ENCODE measurements at regions not wholly inside any gene's neighbourhood (a gene's known extent, or its start where the extent isn't known, plus 50 kb on each side); places are given as distances from the start of the nearest gene placed in this dataset.

DNA sequence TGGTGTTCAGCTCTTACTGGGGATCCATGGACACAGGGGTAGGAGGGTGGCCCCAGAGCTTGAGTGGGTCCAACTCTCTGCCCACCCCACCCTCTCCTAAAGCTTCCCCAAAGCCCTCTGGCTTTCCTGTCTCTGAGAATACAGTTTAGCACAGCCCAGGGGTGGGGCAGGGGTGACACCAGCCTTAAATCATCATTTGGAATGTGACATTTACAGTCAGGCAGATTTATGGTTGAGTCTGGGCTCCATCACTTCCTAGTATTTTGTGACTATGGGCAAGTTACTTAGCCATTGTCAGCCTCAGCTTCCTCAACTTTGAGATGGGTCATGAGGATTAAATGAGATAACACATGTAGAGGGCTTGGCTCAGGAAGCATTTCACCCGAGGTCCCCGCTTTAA, 193.1 kb upstream of the IRX6 start:
- no peak for TF ChIP-seq EP300 (IDR thresholded peaks at IDR 0.05)
- TF ChIP-seq, protein P1, sequence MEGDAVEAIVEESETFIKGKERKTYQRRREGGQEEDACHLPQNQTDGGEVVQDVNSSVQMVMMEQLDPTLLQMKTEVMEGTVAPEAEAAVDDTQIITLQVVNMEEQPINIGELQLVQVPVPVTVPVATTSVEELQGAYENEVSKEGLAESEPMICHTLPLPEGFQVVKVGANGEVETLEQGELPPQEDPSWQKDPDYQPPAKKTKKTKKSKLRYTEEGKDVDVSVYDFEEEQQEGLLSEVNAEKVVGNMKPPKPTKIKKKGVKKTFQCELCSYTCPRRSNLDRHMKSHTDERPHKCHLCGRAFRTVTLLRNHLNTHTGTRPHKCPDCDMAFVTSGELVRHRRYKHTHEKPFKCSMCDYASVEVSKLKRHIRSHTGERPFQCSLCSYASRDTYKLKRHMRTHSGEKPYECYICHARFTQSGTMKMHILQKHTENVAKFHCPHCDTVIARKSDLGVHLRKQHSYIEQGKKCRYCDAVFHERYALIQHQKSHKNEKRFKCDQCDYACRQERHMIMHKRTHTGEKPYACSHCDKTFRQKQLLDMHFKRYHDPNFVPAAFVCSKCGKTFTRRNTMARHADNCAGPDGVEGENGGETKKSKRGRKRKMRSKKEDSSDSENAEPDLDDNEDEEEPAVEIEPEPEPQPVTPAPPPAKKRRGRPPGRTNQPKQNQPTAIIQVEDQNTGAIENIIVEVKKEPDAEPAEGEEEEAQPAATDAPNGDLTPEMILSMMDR (IDR thresholded peaks at IDR 0.05): no peak
- TF ChIP-seq POLR2AphosphoS5 (IDR thresholded peaks at IDR 0.05): no peak
- TF ChIP-seq POLR2A (IDR thresholded peaks at IDR 0.05): no peak

Measured in sigmoid colon (tissue), 4 donors.